ENCODE measurements at regions not wholly inside any gene's neighbourhood (a gene's known extent, or its start where the extent isn't known, plus 50 kb on each side); places are given as distances from the start of the nearest gene placed in this dataset.

DNA sequence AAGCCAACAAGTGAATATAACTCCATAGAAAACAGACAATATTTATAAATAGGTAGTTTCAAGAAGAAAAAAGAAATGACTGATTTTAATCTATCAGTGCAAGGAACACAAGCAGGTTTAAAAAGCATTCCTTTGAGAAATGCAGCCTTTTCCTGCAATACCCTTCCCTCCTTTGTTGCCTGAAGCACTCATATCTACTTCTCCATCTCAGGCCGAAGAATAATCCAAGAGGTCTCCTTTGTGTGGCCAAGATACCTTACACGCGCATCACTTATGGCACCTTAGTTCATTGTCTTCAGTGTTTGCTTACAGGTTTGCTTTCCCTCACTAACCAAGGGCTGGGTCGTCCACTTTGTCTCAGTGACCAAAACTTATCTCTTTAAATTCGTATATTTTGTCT, 93.0 kb downstream of the MAIP1 start:
- WGBS, 3 donors = 90 to 94% (median 92%) methylated on average over 5 of the region's 5 CpGs
- DNase-seq = no peak

DNA sequence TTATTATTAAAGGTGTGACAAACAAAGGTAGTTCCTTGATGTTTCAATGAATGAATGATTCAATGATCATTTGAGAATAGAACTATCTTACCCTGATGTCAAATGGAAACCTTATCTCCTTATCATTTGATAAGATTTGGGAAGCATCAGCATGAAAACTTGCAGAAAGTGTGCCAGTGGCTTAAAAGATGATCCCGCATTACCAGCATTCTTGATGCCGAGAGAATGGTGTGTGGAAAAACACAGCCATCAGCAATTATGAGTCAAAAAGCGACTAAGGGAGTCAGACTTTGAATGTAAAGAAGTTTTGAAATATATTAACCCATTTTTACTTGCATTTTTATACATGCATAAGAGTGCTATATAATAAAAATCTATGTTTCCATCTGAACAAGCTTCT, 93.7 kb downstream of the MAIP1 start:
- TF ChIP-seq, protein P1, sequence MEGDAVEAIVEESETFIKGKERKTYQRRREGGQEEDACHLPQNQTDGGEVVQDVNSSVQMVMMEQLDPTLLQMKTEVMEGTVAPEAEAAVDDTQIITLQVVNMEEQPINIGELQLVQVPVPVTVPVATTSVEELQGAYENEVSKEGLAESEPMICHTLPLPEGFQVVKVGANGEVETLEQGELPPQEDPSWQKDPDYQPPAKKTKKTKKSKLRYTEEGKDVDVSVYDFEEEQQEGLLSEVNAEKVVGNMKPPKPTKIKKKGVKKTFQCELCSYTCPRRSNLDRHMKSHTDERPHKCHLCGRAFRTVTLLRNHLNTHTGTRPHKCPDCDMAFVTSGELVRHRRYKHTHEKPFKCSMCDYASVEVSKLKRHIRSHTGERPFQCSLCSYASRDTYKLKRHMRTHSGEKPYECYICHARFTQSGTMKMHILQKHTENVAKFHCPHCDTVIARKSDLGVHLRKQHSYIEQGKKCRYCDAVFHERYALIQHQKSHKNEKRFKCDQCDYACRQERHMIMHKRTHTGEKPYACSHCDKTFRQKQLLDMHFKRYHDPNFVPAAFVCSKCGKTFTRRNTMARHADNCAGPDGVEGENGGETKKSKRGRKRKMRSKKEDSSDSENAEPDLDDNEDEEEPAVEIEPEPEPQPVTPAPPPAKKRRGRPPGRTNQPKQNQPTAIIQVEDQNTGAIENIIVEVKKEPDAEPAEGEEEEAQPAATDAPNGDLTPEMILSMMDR (IDR thresholded peaks at IDR 0.05) = no peak
- TF ChIP-seq EP300 (IDR thresholded peaks at IDR 0.05) (no peak), POLR2A (IDR thresholded peaks at IDR 0.05) (no peak)
- no peak for DNase-seq
- intact Hi-C loops (cut with DNase I) = loop anchor here in 1 of 4 donors (10.0 kb wide), 1 partner anchor 56 kb away; no protein-coding TSS in a partner anchor
- Histone ChIP-seq H3K4me1 (ENCODE audit: insufficient read depth) (no peaks in the 10 kb centered on the region), H3K27me3 (no peaks in the 10 kb centered on the region), H3K36me3 (no peaks in the 10 kb centered on the region), H3K4me3 (no peak overlapping the region), H3K27ac (no peak overlapping the region), H3K9me3 (no peaks in the 10 kb centered on the region)
- WGBS, 3 donors = 87 to 94% (median 90%) methylated on average over 3 of the region's 3 CpGs

More for the DNA sequence above, 93.0 kb downstream of the MAIP1 start:
- H3K36me3 ChIP-seq = no peaks in the 10 kb centered on the region
- no peak overlapping the region for H3K4me3 ChIP-seq
- no peak for TF ChIP-seq POLR2A (IDR thresholded peaks at IDR 0.05)
- H3K4me1 ChIP-seq (ENCODE audit: insufficient read depth) = no peaks in the 10 kb centered on the region
- H3K27me3 ChIP-seq = no peaks in the 10 kb centered on the region
- intact Hi-C loops (cut with DNase I) = loop anchor here in 1 of 4 donors (10.0 kb wide), 1 partner anchor 56 kb away; no protein-coding TSS in a partner anchor
- H3K9me3 ChIP-seq = no peaks in the 10 kb centered on the region
- no peak overlapping the region for H3K27ac ChIP-seq

DNA sequence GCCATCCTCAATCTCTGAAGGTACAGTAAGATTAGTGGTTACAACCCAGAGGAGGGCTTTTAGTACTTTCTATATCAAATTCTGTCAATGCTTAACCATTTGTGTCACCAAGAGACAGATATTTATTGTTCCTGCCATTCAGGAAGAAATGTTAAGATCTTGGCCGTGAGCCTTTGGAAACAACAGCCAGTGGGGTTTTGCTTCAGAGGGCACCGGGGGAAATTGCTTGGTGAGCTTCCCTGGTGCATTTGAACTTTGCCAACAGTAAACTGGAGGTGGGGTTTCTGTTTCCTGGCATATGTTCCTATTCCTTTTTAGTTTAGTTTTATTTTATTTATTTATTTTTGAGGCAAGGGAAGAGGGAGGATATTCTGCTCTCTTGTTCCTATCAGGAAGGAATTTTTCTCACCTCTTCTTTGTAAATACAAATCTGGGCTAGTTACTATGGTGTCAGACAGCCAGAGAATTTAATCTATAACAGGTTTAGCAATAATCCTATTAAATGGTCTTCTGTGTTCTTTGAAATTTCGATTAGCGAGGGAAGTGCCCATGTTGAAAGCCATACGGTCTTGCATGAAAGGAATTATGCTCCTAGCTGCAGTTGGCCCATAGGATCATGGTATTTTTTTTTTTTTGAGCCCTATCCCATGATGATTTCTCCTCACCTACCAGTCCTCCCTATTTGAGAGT, 95.7 kb downstream of the MAIP1 start:
- intact Hi-C loops (cut with DNase I) = no loop called here
- TF ChIP-seq, protein P1 (IDR thresholded peaks at IDR 0.05) = no peak
- TF ChIP-seq POLR2A (IDR thresholded peaks at IDR 0.05) = no peak
- WGBS, 3 donors = 82 to 86% (median 83%) methylated on average over 5 of the region's 5 CpGs

DNA sequence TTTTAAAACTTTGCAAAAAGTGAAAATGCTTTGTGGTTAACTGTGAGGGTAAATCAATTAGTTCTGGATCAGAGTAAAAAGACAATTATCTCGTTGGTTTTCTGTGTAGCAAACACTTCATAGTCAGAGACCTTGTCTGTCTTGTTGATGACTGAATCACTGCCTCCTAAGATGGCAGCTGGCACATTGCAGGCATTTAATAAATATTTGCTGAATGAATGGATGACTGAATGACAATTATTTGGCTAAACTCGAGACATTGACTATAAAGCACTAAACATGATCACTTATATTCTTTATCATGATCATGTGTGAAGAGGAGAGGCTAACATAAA, 96.2 kb downstream of the MAIP1 start:
- 84 to 85% (median 84%) methylated on average over 2 of the region's 2 CpGs for WGBS, 3 donors
- intact Hi-C loops (cut with DNase I) = no loop called here
- no peak for DNase-seq
- H3K9me3 ChIP-seq = no peaks in the 10 kb centered on the region
- no peak overlapping the region for H3K4me3 ChIP-seq
- H3K27ac ChIP-seq = no peak overlapping the region
- TF ChIP-seq EP300 (IDR thresholded peaks at IDR 0.05) (no peak), POLR2A (IDR thresholded peaks at IDR 0.05) (no peak)
- TF ChIP-seq, protein P1 (IDR thresholded peaks at IDR 0.05) = no peak
- no peaks in the 10 kb centered on the region for H3K27me3 ChIP-seq
- H3K4me1 ChIP-seq (ENCODE audit: insufficient read depth) = no peaks in the 10 kb centered on the region
- no peaks in the 10 kb centered on the region for H3K36me3 ChIP-seq

More for the DNA sequence above, 95.7 kb downstream of the MAIP1 start:
- no peaks in the 10 kb centered on the region for H3K4me1 ChIP-seq (ENCODE audit: insufficient read depth)
- H3K9me3 ChIP-seq = no peaks in the 10 kb centered on the region
- DNase-seq = no peak
- H3K4me3 ChIP-seq = no peak overlapping the region
- H3K27ac ChIP-seq = no peak overlapping the region
- no peaks in the 10 kb centered on the region for H3K36me3 ChIP-seq
- no peaks in the 10 kb centered on the region for H3K27me3 ChIP-seq

DNA sequence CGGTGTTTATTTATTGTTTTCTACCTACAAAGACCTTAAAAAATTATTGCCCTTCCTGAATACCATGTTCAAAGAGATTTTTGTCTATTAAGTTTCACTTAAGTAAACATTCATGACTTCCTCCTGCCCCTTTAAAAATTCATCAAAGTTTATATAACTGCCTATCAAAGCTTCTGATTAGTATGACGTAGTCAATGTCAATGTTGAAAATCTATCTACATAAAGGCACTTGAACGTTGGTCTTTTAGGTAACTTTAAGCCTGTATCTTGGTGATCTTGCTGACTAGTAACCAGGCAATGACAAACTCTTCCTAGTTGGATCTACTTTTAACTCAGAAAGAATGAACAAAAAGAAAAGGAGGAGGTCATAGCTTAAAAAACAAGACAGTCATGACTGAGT, 97.2 kb downstream of the MAIP1 start:
- H3K27me3 ChIP-seq = no peaks in the 10 kb centered on the region
- intact Hi-C loops (cut with DNase I) = no loop called here
- H3K27ac ChIP-seq = no peak overlapping the region
- H3K4me1 ChIP-seq (ENCODE audit: insufficient read depth) = no peaks in the 10 kb centered on the region
- H3K4me3 ChIP-seq = no peak overlapping the region
- TF ChIP-seq, protein P1 (IDR thresholded peaks at IDR 0.05) = no peak
- TF ChIP-seq POLR2A (IDR thresholded peaks at IDR 0.05) = no peak
- TF ChIP-seq EP300 (IDR thresholded peaks at IDR 0.05) = no peak
- no peaks in the 10 kb centered on the region for H3K36me3 ChIP-seq
- H3K9me3 ChIP-seq = no peaks in the 10 kb centered on the region
- DNase-seq = no peak
- 77 to 83% (median 81%) methylated on average over 3 of the region's 3 CpGs for WGBS, 3 donors
